Aorta (tissue), 5 donors: ENCODE measurements at regions not wholly inside any gene's neighbourhood (a gene's known extent, or its start where the extent isn't known, plus 50 kb on each side); places are given as distances from the start of the nearest gene placed in this dataset.

Source experiments
- ATAC-seq: fragments of 200-7000 bp; cut with Tn5 transposase; one replicate; pipeline ENCODE4 v1.9.1; 2022; ENCODE audit warnings: moderate library complexity; ENCODE audit not compliant: low FRiP score
- DNase-seq, 2 donors: peaks; one replicate each; pipeline ENCODE4 v3.0.0-alpha.2; 2020
- H3K27ac ChIP-seq, 2 donors: one replicate each; pipeline ENCODE4 v1.5.1; 2013; ENCODE audit warnings: low read length in 2 of 2, mild to moderate bottlenecking in 2 of 2, moderate library complexity in 2 of 2, control low read depth in 1 of 2, inconsistent platforms in 1 of 2, low read depth in 1 of 2
- H3K27me3 ChIP-seq, 2 donors: one replicate each; pipeline ENCODE4 v1.6.1; 2013; ENCODE audit warnings: control low read depth in 1 of 2, low read length in 1 of 2, mild to moderate bottlenecking in 1 of 2, moderate library complexity in 1 of 2; ENCODE audit not compliant: insufficient read depth in 2 of 2, control insufficient read depth in 1 of 2
- H3K36me3 ChIP-seq, 2 donors: one replicate each; pipeline ENCODE4 v1.6.1; 2013; ENCODE audit warnings: control low read depth in 1 of 2, low read length in 1 of 2, mild to moderate bottlenecking in 1 of 2; ENCODE audit not compliant: insufficient read depth in 2 of 2, control insufficient read depth in 1 of 2
- H3K4me1 ChIP-seq, 2 donors: one replicate each; pipeline ENCODE4 v1.6.1; 2013; ENCODE audit warnings: low read length in 2 of 2, control low read depth in 1 of 2, mild to moderate bottlenecking in 1 of 2, moderate library complexity in 1 of 2; ENCODE audit not compliant: insufficient read depth in 2 of 2, control insufficient read depth in 1 of 2
- H3K4me3 ChIP-seq, 2 donors: one replicate each; pipeline ENCODE4 v1.5.1; 2013; ENCODE audit warnings: low read length in 2 of 2, control low read depth in 1 of 2, mild to moderate bottlenecking in 1 of 2
- H3K9me3 ChIP-seq: one replicate; pipeline ENCODE4 v1.6.1; 2013; ENCODE audit warnings: mild to moderate bottlenecking, low read length; ENCODE audit not compliant: control insufficient read depth
- WGBS, 2 donors: extraction: QIAGEN DNeasy Blood & Tissue Kit; methylation state at CpG; one replicate each; pipeline ENCODE4 v1.1.7; 2013; 5-methylcytosine and 5-hydroxymethylcytosine counted together
- intact Hi-C, 2 donors: fragments of 100-400 bp; cut with DNase I; formaldehyde crosslinking; loops; one replicate each; pipeline versions ENCODE4 v1.14.2 to v1.15.0; 2022
- donor health status: healthy with polysubstance abuse.
- donor health status: Bipolar disorder and iron deficiency.
- donor health status: DM: no; HTN: no; CAD: no.
- donor health status: DM: no; HTN: no; CAD: no.
- donor health status: DM: yes; HTN: yes; CAD: no.

GRCh38 chr16:52052818-52053217, 494.1 kb downstream of the TOX3 start:
- no peak for DNase-seq
- H3K36me3 ChIP-seq = no peaks in the 10 kb centered on the region
- H3K4me1 ChIP-seq = no peaks in the 10 kb centered on the region
- no peaks in the 10 kb centered on the region for H3K27me3 ChIP-seq
- no peak overlapping the region for H3K4me3 ChIP-seq
- intact Hi-C loops = no loop called here
- H3K9me3 ChIP-seq = no peaks in the 10 kb centered on the region
- no peak for ATAC-seq
- no peak overlapping the region for H3K27ac ChIP-seq

DNA sequence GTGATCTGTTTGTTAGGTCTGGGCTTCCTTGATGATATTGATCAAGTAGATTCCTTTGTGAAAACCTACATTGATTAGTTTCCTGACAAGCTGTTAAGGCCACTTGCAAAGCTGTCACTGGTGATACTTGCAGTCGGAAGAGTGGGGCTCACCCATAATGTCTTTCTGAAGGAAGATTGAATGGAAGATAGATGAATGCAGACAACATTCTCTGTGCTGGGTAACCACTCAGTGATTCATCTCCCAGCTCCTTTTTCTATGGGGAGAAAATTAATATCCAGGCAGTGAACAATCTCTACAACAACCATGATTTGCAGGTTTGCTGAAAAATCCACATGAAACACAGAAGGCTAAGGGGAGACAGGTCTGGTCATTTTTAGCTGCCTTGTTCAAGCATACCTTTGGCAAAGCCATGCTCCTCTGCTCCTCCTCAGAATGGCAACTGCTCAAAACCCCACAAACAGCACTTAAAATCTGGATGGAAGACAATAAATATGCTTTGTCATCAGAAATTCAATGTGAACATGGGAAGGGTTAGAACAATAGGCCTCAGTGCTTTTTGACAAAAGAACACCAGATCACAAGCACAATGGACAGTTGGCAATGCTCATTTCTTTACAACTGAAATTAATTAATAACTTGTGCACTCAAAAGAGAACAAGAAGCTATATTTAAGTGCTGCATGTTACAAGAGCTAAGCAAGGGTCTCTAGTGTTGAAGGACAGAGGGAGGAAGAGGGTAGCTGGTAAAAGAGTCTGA, 495.4 kb downstream of the TOX3 start:
- H3K36me3 ChIP-seq = no peaks in the 10 kb centered on the region
- intact Hi-C loops = no loop called here
- ATAC-seq (no peak), DNase-seq (no peak)
- no peaks in the 10 kb centered on the region for H3K4me1 ChIP-seq
- WGBS, 2 donors = 80 to 87% methylated on average over 1 of the region's 1 CpG
- no peak overlapping the region for H3K4me3 ChIP-seq
- H3K9me3 ChIP-seq = peaks cover 1% of the 10 kb centered on the region
- H3K27me3 ChIP-seq = no peaks in the 10 kb centered on the region
- no peak overlapping the region for H3K27ac ChIP-seq

DNA sequence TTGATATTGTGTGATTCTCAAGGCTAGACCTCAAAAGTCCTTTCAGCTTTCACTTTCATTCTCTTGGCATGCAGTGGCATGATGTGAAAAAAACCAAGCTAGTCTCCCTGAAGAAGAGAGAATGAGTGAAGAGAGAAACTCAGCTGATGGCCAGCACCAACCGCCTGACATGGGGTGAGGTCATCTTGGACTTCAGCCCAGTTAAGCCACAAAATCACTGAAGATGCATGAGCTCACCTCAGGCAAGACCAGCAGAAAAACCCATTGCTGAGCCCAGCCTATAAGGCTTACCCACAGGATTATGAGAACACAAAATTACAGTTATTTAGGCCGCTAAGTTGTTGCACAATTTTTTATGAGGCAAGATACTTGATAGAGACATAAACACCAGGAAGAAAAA, 496.5 kb downstream of the TOX3 start:
- H3K4me1 ChIP-seq = no peaks in the 10 kb centered on the region
- WGBS, 2 donors = 60 to 63% methylated on average over 2 of the region's 2 CpGs
- intact Hi-C loops = no loop called here
- H3K9me3 ChIP-seq = peaks cover 1% of the 10 kb centered on the region
- H3K27me3 ChIP-seq = no peaks in the 10 kb centered on the region
- H3K27ac ChIP-seq = no peak overlapping the region
- ATAC-seq (no peak), DNase-seq (no peak)
- H3K4me3 ChIP-seq = no peak overlapping the region
- H3K36me3 ChIP-seq = no peaks in the 10 kb centered on the region

GRCh38 chr16:52035436-52035835, 511.5 kb downstream of the TOX3 start:
- ATAC-seq = no peak
- H3K9me3 ChIP-seq = peaks cover 3% of the 10 kb centered on the region
- no peaks in the 10 kb centered on the region for H3K27me3 ChIP-seq
- H3K4me1 ChIP-seq = no peaks in the 10 kb centered on the region
- intact Hi-C loops = no loop called here
- no peaks in the 10 kb centered on the region for H3K36me3 ChIP-seq
- no peak overlapping the region for H3K4me3 ChIP-seq
- no peak overlapping the region for H3K27ac ChIP-seq
- no peak for DNase-seq
- 15% methylated on average over 2 of the region's 2 CpGs for WGBS, 2 donors

DNA sequence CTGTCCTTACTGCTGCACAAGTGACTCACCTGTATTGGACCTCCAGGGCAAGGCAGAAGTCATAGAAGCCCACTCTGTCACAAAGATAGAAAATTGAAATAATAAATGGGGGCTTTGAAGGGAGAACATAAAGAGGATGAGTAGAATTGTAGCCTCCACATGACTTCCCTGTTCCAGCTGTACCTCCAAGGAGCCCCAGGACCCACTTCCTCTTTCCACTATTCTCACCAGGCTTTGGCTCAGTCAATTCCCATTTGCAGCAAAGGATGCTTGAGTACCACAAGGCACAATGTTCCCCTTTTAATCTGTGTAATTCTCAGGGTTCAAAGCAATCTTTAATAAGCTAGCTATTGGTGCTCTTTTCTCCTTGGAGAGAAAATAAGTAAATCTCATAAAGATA, 512.1 kb downstream of the TOX3 start:
- Histone ChIP-seq H3K4me1 (no peaks in the 10 kb centered on the region), H3K36me3 (no peaks in the 10 kb centered on the region), H3K4me3 (no peak overlapping the region), H3K27ac (no peak overlapping the region), H3K27me3 (no peaks in the 10 kb centered on the region), H3K9me3 (peaks cover 3% of the 10 kb centered on the region)
- ATAC-seq (no peak), DNase-seq (no peak)
- intact Hi-C loops = no loop called here

- Histone ChIP-seq H3K4me1 (no peaks in the 10 kb centered on the region), H3K9me3 (peaks cover 3% of the 10 kb centered on the region), H3K27me3 (no peaks in the 10 kb centered on the region), H3K27ac (no peak overlapping the region), H3K36me3 (no peaks in the 10 kb centered on the region), H3K4me3 (no peak overlapping the region)
- DNase-seq (no peak), ATAC-seq (no peak)
- 61 to 72% methylated on average over 1 of the region's 1 CpG for WGBS, 2 donors
- intact Hi-C loops = no loop called here
Measured at GRCh38 chr16:52033992-52034391, 513.0 kb downstream of the TOX3 start.

- intact Hi-C loops = no loop called here
- H3K27ac ChIP-seq = no peak overlapping the region
- no peaks in the 10 kb centered on the region for H3K9me3 ChIP-seq
- H3K36me3 ChIP-seq = no peaks in the 10 kb centered on the region
- no peaks in the 10 kb centered on the region for H3K4me1 ChIP-seq
- no peaks in the 10 kb centered on the region for H3K27me3 ChIP-seq
- no peak for DNase-seq
- no peak for ATAC-seq
- H3K4me3 ChIP-seq = no peak overlapping the region
- WGBS, 2 donors = 31 to 50% methylated on average over 4 of the region's 4 CpGs
Measured at GRCh38 chr16:52022980-52023379, 524.0 kb downstream of the TOX3 start.

DNA sequence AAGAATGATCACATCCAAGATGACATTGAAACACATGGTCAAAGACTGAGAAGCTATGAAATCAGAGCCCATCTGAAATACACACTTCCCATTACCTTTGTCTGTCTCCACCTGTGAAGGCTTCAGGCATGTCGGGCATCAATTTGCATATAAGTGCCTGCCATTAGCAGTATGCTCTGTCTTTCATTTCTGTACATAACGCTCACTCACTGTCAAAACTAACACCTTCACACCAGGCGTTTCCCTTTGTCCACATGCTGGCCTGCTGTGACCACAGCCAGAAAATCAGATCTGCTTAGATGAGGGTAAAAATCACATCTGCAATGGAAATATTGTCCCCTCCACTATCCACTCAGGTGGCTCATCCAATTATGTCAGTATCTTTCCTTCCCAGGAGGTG, 524.8 kb downstream of the TOX3 start:
- WGBS, 2 donors = 59 to 70% methylated on average over 3 of the region's 3 CpGs
- intact Hi-C loops = no loop called here
- ATAC-seq = no peak

DNA sequence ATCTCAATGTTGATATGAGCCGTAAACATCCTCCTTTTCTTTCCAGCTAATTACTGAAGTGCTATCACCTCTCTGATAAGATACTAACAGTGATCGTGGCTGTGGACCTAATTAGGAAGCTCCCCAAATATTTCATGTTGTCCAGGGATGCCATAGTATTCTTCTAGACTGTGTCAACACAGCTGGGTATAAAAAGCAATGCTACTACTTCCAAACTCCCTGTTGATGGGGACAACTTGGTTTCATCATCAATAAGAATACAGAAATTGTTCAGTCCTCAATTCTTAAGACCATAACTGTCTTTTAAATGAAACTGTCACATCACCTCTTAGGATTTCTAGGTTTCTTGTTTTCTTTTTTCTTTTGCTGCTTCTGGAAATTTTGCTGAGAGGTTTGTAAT, 530.6 kb downstream of the TOX3 start:
- DNase-seq = no peak
- Histone ChIP-seq H3K9me3 (peaks cover 2% of the 10 kb centered on the region), H3K27me3 (no peaks in the 10 kb centered on the region), H3K36me3 (no peaks in the 10 kb centered on the region), H3K27ac (no peak overlapping the region), H3K4me1 (no peaks in the 10 kb centered on the region), H3K4me3 (no peak overlapping the region)
- intact Hi-C loops = no loop called here
- no peak for ATAC-seq
- 66 to 70% methylated on average over 2 of the region's 2 CpGs for WGBS, 2 donors

More for the DNA sequence above, 524.8 kb downstream of the TOX3 start:
- Histone ChIP-seq H3K27ac (no peak overlapping the region), H3K36me3 (no peaks in the 10 kb centered on the region), H3K9me3 (no peaks in the 10 kb centered on the region), H3K4me3 (no peak overlapping the region), H3K27me3 (no peaks in the 10 kb centered on the region), H3K4me1 (no peaks in the 10 kb centered on the region)
- DNase-seq = no peak
